CD4-positive, CD25-positive, alpha-beta regulatory T cell (primary cell): ENCODE measurements at regions not wholly inside any gene's neighbourhood (a gene's known extent, or its start where the extent isn't known, plus 50 kb on each side); places are given as distances from the start of the nearest gene placed in this dataset.

Experiments
- ATAC-seq, 2 donors: fragments of 150-1000 bp; cut with Tn5 transposase; one replicate each; pipeline ENCODE4 v1.10.0; 2021; ENCODE audit warnings: low read depth in 2 of 2, moderate number of reproducible peaks in 2 of 2, moderate library complexity in 1 of 2
- DNase-seq, 3 donors: peaks; one replicate each; pipeline versions ENCODE4 v3.0.0 to v3.0.0-alpha.2; 2012 to 2022; ENCODE audit warnings: mixed read lengths in 1 of 3
- H3K27ac ChIP-seq: one replicate; pipeline ENCODE4 v1.7.0; 2013; ENCODE audit warnings: mild to moderate bottlenecking, low read length; ENCODE audit not compliant: insufficient read depth, poor library complexity, severe bottlenecking
- H3K27me3 ChIP-seq: one replicate; pipeline ENCODE4 v1.7.0; 2013; ENCODE audit warnings: low read length; ENCODE audit not compliant: control insufficient read depth, insufficient read depth
- H3K36me3 ChIP-seq: one replicate; pipeline ENCODE4 v1.7.0; 2013; ENCODE audit warnings: mild to moderate bottlenecking, low read length, moderate library complexity; ENCODE audit not compliant: control insufficient read depth, insufficient read depth
- H3K4me1 ChIP-seq: 2 replicates; pipeline ENCODE4 v1.7.0; 2013; ENCODE audit warnings: mild to moderate bottlenecking, low read length; ENCODE audit not compliant: insufficient read depth, control insufficient read depth, poor library complexity, severe bottlenecking
- H3K4me3 ChIP-seq: one replicate; pipeline ENCODE4 v1.7.0; 2013; ENCODE audit warnings: low read depth, mild to moderate bottlenecking, low read length, moderate library complexity
- H3K9me3 ChIP-seq, 2 experiments: 1 replicate in 1 of 2; 2 replicates in 1 of 2; pipeline ENCODE4 v1.7.0; 2013; ENCODE audit warnings: low read length in 2 of 2, mild to moderate bottlenecking in 1 of 2, moderate library complexity in 1 of 2; ENCODE audit not compliant: control insufficient read depth in 2 of 2
- H3K27ac Mint-ChIP-seq, 3 donors: one replicate each; pipeline ENCODE4 v1.8.0; 2020 to 2022; ENCODE audit warnings: mild to moderate bottlenecking in 3 of 3, mixed read lengths in 3 of 3, moderate library complexity in 2 of 3
- H3K27me3 Mint-ChIP-seq: one replicate; pipeline ENCODE4 v1.8.0; 2022; ENCODE audit warnings: mild to moderate bottlenecking, mixed read lengths
- H3K36me3 Mint-ChIP-seq: one replicate; pipeline ENCODE4 v1.8.0; 2020; ENCODE audit warnings: mixed read lengths
- H3K4me1 Mint-ChIP-seq, 4 donors: one replicate each; pipeline ENCODE4 v1.8.0; 2020 to 2022; ENCODE audit warnings: mixed read lengths in 4 of 4, mild to moderate bottlenecking in 1 of 4
- H3K4me3 Mint-ChIP-seq, 4 donors: one replicate each; pipeline ENCODE4 v1.8.0; 2020 to 2022; ENCODE audit warnings: mild to moderate bottlenecking in 4 of 4, mixed read lengths in 4 of 4, moderate library complexity in 3 of 4
- H3K9me3 Mint-ChIP-seq, 7 donors: one replicate each; pipeline ENCODE4 v1.8.0; 2020 to 2022; ENCODE audit warnings: mixed read lengths in 7 of 7, mild to moderate bottlenecking in 3 of 7, moderate library complexity in 2 of 7

DNA sequence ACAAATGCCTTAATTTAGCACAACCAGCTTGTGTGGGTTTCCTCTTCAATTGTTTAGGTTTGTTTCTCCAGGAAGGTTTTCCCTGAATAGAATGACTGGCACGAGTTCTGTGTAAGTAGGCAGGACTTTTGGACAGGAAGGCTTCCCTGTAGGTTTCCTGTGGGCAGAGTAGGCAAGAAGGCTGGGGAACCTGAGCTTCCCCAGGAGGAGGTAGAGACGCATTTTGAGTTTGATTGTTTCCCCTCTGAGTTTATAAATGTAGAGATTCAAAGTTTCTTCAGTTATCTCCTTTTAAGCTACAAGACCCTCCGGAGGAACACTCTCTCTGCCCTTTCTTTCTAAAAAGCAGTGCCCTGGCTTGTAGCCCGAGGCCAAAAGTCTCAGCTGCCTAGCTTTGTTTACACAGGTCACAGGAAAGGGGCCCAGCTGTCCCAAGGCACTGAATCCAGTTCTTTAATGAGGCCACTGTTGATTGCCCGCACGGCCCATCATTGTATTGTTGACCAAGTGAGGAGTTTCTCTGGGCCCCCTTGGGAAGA, 66.6 kb upstream of the RDX start:
- peaks cover 0 to 7% (median 4%) of the 10 kb centered on the region in 4 donors for H3K4me1 Mint-ChIP-seq
- no peaks in the 10 kb centered on the region for H3K27me3 Mint-ChIP-seq
- no peaks in the 10 kb centered on the region for H3K36me3 Mint-ChIP-seq
- H3K27me3 ChIP-seq, result no peaks in the 10 kb centered on the region
- ATAC-seq (no peak), DNase-seq (no peak)
- no peaks in the 10 kb centered on the region for H3K9me3 Mint-ChIP-seq
- no peak overlapping the region for H3K27ac Mint-ChIP-seq
- no peak overlapping the region for H3K27ac ChIP-seq
- H3K9me3 ChIP-seq, result no peaks in the 10 kb centered on the region
- no peaks in the 10 kb centered on the region for H3K36me3 ChIP-seq
- H3K4me3 ChIP-seq, result no peak overlapping the region
- H3K4me1 ChIP-seq, result no peaks in the 10 kb centered on the region
- H3K4me3 Mint-ChIP-seq, result no peak overlapping the region

DNA sequence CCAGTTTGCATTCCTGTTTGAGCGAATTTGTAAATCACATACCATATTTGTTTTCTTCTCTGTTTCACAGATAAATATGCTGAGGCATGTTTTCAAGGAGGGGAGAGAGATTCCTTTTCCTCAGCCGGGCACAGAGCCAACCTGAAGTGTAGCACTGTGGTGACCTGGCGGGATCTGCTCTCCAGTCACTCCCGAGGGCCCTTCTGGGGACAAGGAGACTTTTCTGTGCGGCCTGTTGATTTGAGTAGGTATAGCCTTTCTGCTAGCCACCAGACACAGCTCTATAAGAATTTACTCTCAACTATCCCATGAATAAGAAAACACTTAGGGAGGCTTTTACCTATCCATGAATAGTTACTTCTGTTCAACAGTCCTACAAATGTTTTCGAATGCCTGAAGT, 63.5 kb upstream of the FDX1 start:
- ATAC-seq (no peak), DNase-seq (no peak)
- Mint-ChIP-seq H3K4me3 (no peak overlapping the region), H3K4me1 (peaks cover 0 to 5% (median 3%) of the 10 kb centered on the region in 4 donors), H3K9me3 (peaks cover 0 to 1% (median 0%) of the 10 kb centered on the region in 7 donors), H3K36me3 (no peaks in the 10 kb centered on the region), H3K27me3 (no peaks in the 10 kb centered on the region), H3K27ac (no peak overlapping the region)
- no peaks in the 10 kb centered on the region for H3K27me3 ChIP-seq
- H3K9me3 ChIP-seq, result no peaks in the 10 kb centered on the region
- no peaks in the 10 kb centered on the region for H3K4me1 ChIP-seq
- H3K27ac ChIP-seq, result no peak overlapping the region
- H3K36me3 ChIP-seq, result no peaks in the 10 kb centered on the region
- no peak overlapping the region for H3K4me3 ChIP-seq

DNA sequence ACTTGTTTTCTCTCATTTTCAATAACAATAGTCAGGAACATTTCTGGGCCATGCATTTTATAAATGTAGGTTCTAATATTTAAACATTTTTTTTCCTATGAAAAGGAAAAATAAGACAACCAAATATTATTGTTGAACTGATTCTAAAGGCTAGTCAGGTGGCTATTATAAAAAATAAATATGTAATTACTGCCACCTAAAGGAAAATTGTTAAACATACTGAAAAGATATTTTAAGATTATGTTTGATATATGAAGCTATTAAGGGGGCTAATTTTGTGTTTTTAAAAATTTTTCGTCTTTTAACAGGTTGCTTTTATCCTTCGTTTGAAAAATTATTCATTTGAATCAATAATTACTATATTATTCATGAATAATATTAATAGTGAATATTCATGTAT, 62.2 kb upstream of the FDX1 start:
- no peaks in the 10 kb centered on the region for H3K36me3 ChIP-seq
- no peaks in the 10 kb centered on the region for H3K27me3 ChIP-seq
- H3K4me1 Mint-ChIP-seq, result peaks cover 0 to 5% (median 3%) of the 10 kb centered on the region in 4 donors
- no peak overlapping the region for H3K27ac ChIP-seq
- no peak overlapping the region for H3K4me3 ChIP-seq
- H3K4me1 ChIP-seq, result no peaks in the 10 kb centered on the region
- DNase-seq (peak in 1 of 3 donors; percentile 30), ATAC-seq (no peak)
- H3K27ac Mint-ChIP-seq, result no peak overlapping the region
- no peaks in the 10 kb centered on the region for H3K27me3 Mint-ChIP-seq
- peaks cover 0 to 1% (median 0%) of the 10 kb centered on the region in 7 donors for H3K9me3 Mint-ChIP-seq
- H3K4me3 Mint-ChIP-seq, result no peak overlapping the region
- no peaks in the 10 kb centered on the region for H3K36me3 Mint-ChIP-seq
- H3K9me3 ChIP-seq, result no peaks in the 10 kb centered on the region

DNA sequence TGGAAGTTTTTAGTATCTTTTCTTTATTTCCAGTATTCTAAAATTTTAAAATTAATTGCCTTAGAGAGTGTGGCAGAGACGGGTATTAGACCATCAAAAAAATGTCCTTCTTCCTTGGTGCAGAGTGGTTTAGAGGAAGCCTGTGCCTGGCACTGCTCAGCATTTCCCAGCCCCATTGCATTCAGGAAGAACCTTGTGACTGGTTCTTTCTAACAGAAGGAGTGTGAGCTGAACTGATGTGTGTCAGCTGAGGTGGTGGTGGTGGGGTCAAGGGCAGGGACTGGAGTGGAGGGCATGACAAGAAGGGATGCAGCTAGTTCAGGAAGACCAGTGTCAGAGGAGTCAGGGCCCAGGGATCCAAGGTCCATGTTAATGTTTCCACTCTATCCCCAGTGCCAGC, 58.7 kb upstream of the FDX1 start:
- H3K4me1 ChIP-seq, result no peaks in the 10 kb centered on the region
- ATAC-seq (no peak), DNase-seq (no peak)
- no peaks in the 10 kb centered on the region for H3K27me3 ChIP-seq
- H3K27me3 Mint-ChIP-seq, result no peaks in the 10 kb centered on the region
- no peak overlapping the region for H3K4me3 Mint-ChIP-seq
- H3K9me3 ChIP-seq, result no peaks in the 10 kb centered on the region
- H3K27ac ChIP-seq, result no peak overlapping the region
- no peaks in the 10 kb centered on the region for H3K36me3 ChIP-seq
- H3K4me1 Mint-ChIP-seq, result peaks cover 3 to 13% (median 6%) of the 10 kb centered on the region in 4 donors
- peaks cover 0 to 1% (median 0%) of the 10 kb centered on the region in 7 donors for H3K9me3 Mint-ChIP-seq
- no peak overlapping the region for H3K4me3 ChIP-seq
- H3K27ac Mint-ChIP-seq, result peak overlapping the region in 1 of 3 donors; percentile 44
- no peaks in the 10 kb centered on the region for H3K36me3 Mint-ChIP-seq

DNA sequence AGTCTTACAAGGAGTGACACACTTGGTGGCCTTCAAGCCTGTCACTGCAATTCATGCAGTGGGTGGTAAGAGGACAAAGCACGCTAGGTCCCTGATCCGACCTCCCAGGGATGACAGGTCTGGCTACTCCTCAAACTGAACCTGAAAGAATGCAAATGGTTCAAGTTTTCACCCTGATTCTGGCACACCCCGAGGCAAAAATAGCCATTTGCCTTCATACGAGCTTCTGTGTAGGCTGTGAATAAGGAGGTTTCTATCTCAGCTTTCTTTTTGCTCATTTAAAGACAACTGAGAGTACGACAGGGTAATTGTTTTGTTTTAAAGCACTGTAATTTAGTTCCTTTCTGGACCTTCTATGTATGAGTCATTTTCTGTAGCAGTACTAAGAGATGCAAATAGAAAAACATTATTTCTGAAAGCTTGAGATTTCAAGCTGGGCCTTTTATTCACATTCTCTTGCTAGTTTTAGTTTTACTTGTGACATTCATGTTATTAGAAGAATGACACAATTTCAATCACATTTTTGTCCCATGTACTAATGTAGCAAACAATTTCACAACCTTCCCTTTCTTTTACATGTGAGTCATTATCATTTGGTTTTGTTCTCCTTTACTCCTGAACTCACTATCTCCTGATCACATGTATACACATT, 56.6 kb upstream of the FDX1 start:
- H3K27ac Mint-ChIP-seq, result peak overlapping the region in 1 of 3 donors; percentile 80
- H3K4me3 Mint-ChIP-seq, result no peak overlapping the region
- Histone ChIP-seq H3K4me3 (no peak overlapping the region), H3K27me3 (no peaks in the 10 kb centered on the region), H3K4me1 (peaks cover 6% of the 10 kb centered on the region), H3K36me3 (no peaks in the 10 kb centered on the region), H3K9me3 (no peaks in the 10 kb centered on the region), H3K27ac (no peak overlapping the region)
- peaks cover 0 to 1% (median 0%) of the 10 kb centered on the region in 7 donors for H3K9me3 Mint-ChIP-seq
- H3K4me1 Mint-ChIP-seq, result peaks cover 6 to 14% (median 9%) of the 10 kb centered on the region in 4 donors
- peak in 1 of 3 donors; percentile 47 for DNase-seq
- peaks cover 4% of the 10 kb centered on the region for H3K27me3 Mint-ChIP-seq
- no peak for ATAC-seq
- no peaks in the 10 kb centered on the region for H3K36me3 Mint-ChIP-seq

DNA sequence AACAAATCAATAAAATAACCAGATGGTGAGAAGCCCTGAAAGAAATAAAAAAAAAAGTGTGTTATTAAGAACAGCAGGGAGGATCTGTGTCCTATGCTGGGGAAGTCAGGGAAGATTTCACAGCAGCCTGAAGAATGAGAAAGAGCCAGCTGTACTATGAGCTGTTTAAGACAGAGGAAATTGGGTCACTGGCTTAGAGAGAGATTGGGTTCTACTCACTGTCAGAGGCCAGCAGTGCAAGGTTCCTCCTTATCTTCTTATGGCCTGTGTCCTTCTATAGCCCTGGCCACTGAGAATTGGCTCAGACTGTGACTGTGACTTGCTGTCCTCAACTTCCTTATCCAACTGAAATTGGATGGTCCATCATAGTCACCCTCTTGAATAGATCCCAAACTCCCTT, 54.8 kb upstream of the FDX1 start:
- Mint-ChIP-seq H3K27ac (no peak overlapping the region), H3K27me3 (peaks cover 4% of the 10 kb centered on the region), H3K36me3 (no peaks in the 10 kb centered on the region), H3K4me3 (no peak overlapping the region), H3K4me1 (peaks cover 6 to 14% (median 9%) of the 10 kb centered on the region in 4 donors), H3K9me3 (no peaks in the 10 kb centered on the region)
- H3K27ac ChIP-seq, result no peak overlapping the region
- no peaks in the 10 kb centered on the region for H3K9me3 ChIP-seq
- H3K4me3 ChIP-seq, result no peak overlapping the region
- H3K36me3 ChIP-seq, result no peaks in the 10 kb centered on the region
- peaks cover 6% of the 10 kb centered on the region for H3K4me1 ChIP-seq
- no peak for ATAC-seq
- H3K27me3 ChIP-seq, result no peaks in the 10 kb centered on the region
- DNase-seq, result no peak

DNA sequence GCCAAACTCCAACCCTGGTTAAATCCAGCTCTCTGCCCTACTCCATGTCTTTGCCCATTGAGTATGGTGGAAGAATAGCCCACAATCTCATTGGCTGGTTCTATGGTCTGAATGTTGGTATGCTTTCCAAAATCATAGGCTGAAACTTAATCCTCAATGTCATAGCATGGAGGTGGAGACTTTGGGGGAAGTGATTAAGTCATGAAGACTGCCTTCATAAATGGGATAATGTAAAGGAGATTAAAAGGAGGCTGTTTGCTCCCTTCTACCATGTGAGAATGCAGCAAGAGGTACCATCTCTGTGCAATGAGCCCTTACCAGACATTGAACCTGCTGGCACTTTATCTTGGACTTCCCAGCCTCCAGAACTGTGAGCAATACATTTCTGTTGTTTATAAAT, 54.4 kb upstream of the FDX1 start:
- Mint-ChIP-seq H3K36me3 (no peaks in the 10 kb centered on the region), H3K27ac (no peak overlapping the region), H3K27me3 (peaks cover 4% of the 10 kb centered on the region), H3K4me1 (peaks cover 6 to 14% (median 9%) of the 10 kb centered on the region in 4 donors), H3K9me3 (no peaks in the 10 kb centered on the region), H3K4me3 (no peak overlapping the region)
- DNase-seq (no peak), ATAC-seq (no peak)
- Histone ChIP-seq H3K36me3 (no peaks in the 10 kb centered on the region), H3K9me3 (no peaks in the 10 kb centered on the region), H3K4me1 (peaks cover 6% of the 10 kb centered on the region), H3K27ac (no peak overlapping the region), H3K4me3 (no peak overlapping the region), H3K27me3 (no peaks in the 10 kb centered on the region)

DNA sequence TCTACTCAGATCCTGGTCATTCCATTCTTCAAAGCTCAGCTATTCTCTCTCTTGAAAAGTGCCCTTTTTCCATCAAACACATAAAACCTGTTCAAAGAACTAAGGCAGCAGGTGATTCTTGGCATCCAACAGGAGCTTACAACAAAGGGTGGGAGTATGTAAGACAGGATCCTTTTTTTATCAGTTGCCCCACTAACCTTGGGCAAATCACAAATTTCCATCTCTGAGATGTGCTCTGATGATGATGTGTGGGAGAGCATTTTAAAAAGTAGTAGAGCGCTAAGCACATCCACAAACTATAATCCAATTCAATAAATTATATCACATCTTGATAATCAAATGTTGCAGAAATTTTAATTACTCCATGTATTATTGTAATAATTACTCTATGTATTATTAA, 53.7 kb upstream of the FDX1 start:
- no peak overlapping the region for H3K4me3 Mint-ChIP-seq
- Histone ChIP-seq H3K36me3 (no peaks in the 10 kb centered on the region), H3K27me3 (no peaks in the 10 kb centered on the region), H3K4me1 (peaks cover 6% of the 10 kb centered on the region), H3K27ac (no peak overlapping the region), H3K4me3 (no peak overlapping the region), H3K9me3 (no peaks in the 10 kb centered on the region)
- H3K4me1 Mint-ChIP-seq, result peaks cover 6 to 14% (median 9%) of the 10 kb centered on the region in 4 donors
- no peak for DNase-seq
- H3K27ac Mint-ChIP-seq, result no peak overlapping the region
- ATAC-seq, result no peak
- no peaks in the 10 kb centered on the region for H3K9me3 Mint-ChIP-seq
- H3K36me3 Mint-ChIP-seq, result no peaks in the 10 kb centered on the region
- H3K27me3 Mint-ChIP-seq, result peaks cover 4% of the 10 kb centered on the region
